H1 (cell line): ENCODE measurements at regions not wholly inside any gene's neighbourhood (a gene's known extent, or its start where the extent isn't known, plus 50 kb on each side); places are given as distances from the start of the nearest gene placed in this dataset.

Experiments used
- ASH2L ChIP-seq: fragments of 200-600, 300-600 bp; sonication (generic); IDR thresholded peaks from one replicate; pipeline ENCODE4 v1.7.1; 2017; ENCODE audit warnings: low read length
- JUN ChIP-seq: IDR thresholded peaks from 2 replicates; pipeline ENCODE4 v1.6.1; 2011; ENCODE audit warnings: low read depth, mild to moderate bottlenecking, improper control_type of control experiment, low read length
- RAD21 ChIP-seq, 2 experiments: IDR thresholded peaks in 1 of 2; conservative IDR thresholded peaks in 1 of 2; 2 replicates each; pipeline ENCODE4 v1.6.1; 2011; ENCODE audit warnings: low read depth in 2 of 2, low read length in 2 of 2, improper control_type of control experiment in 1 of 2, inconsistent platforms in 1 of 2, mild to moderate bottlenecking in 1 of 2, moderate library complexity in 1 of 2
- RXRA ChIP-seq: IDR thresholded peaks from 2 replicates; pipeline ENCODE4 v1.6.1; 2011; ENCODE audit warnings: low read depth, mild to moderate bottlenecking, low read length, moderate library complexity; ENCODE audit not compliant: insufficient read depth

DNA sequence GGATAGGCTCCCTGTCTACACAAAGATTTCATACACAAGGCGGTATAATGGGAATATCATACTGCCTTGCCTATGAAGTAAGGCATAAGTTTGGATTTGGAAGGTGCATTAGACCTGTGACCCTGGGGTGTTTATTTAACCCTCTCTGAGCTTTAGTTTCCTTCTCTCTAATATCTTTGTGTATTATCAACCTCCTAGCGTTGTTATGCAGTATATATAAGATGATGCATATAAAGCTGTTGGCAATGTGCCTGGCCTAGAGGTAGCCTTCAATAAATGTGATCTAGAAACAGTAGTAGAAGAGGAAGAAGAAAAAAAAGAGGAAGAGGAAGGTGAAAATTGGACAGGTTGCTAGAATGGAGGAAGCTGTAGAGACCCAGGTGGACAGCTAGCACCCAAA is 311.6 kb upstream of the CLINT1 start (continued):
- TF ChIP-seq ASH2L (no peak), JUN (no peak), RXRA (no peak), RAD21 (IDR thresholded peaks at IDR 0.05 in 1 of 2, conservative IDR thresholded peaks at IDR 0.05 in 1 of 2; ENCODE audit: low read depth in 2 of 2, low read length in 2 of 2) (no peak)
